Stimulated activated CD8-positive, alpha-beta memory T cell treated with anti-CD3 and anti-CD28 coated beads, Interleukin-15, amount 100 ng/mL, for 48 hours (primary cell): ENCODE measurements at regions not wholly inside any gene's neighbourhood (a gene's known extent, or its start where the extent isn't known, plus 50 kb on each side); places are given as distances from the start of the nearest gene placed in this dataset.

Source experiments
- DNase-seq, 2 donors: peaks; one replicate each; pipeline ENCODE4 v3.0.0-alpha.2; 2020; ENCODE audit warnings: low read depth in 2 of 2

DNA sequence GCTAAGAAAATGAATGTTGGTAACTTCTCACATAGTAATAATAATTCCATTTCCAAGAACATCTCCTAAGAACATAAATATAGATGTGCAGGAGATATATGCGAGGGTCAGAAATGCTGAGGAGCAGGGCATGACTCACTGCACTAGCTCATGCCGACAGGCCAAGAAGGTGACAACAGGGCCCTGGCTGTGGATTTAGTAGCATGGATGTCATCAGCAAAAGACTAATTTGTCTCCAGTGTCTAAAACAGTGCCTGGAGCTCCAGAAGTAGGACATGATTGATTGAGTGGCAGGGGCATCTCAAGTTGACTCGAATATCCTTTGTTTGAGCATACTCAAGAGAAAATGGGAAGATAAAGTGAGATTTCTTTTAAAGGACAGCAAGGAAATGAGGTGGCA lies 207.0 kb upstream of the FOXA2 start:
- DNase-seq, result no peak

- DNase-seq, result no peak
Measured at GRCh38 chr20:22791877-22792525, 207.6 kb upstream of the FOXA2 start.

- DNase-seq, result no peak
Measured at GRCh38 chr20:22794200-22794599, 209.8 kb upstream of the FOXA2 start.

GRCh38 chr20:22795433-22795832 lies 211.1 kb upstream of the FOXA2 start:
- DNase-seq, result no peak

DNA sequence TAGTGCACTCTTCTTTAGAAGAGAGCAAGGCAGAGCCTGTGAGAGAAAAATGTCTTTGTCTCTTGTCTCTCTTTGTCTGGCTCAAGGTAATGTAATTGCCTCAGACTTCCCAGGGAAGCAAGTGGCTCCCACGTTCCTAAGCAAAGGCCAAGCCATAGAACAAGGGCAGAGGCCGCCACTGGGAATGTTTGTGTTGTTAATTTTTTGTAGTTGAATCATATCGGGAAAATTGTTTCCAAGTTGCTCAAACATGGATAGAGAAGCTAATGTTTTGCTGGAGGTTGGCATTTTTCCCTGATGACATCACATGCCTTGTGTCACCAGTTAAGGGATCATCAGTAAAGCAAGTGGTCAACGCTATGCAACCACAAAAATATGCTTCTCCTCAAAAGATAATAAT lies 211.5 kb upstream of the FOXA2 start:
- no peak for DNase-seq

DNA sequence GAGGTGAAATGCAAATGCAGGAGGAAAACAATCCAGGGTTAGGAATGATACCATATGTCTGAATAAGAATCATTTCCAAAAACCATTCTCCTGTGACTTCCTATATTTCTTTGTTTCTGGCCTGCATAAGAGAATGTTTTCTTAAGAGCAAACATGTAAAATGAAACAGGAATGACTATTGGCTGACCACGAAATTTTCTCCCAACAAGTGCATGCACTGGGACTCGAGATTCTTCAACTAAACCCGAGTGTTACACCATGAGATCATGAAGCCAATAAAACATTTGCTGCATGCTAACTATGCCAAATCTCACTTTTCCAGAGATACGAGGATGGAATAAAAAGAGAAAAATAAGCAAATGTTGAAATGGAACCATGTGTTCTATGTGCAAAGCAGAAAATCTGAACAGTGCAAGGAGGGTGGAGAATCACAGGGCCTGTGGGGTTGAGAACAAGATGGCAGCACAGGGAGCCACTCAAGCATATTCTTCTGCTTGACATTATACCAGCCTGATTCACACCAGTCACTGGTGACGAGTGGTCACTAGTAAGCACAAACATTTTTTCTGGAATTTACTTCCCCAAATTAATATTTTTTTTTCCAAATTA lies 212.2 kb upstream of the FOXA2 start:
- DNase-seq, result no peak

DNA sequence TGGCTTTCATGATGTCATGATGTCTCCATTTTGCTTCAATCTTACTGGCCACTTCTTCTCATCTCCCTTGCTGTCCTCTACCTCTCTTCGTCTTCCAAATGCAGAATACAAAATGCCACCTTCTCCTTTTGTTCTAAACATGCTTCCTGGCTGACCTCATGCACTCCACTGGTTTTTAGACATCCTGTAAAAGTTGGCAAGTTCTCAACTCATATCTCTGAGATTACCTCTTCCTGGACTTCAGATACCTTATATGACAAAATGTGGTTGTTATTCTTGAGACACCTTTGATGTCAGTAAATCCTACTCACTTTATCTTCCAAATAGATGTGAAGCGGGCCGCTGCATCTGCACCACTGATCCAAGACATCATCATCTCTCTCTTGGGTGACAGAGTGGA lies 212.7 kb upstream of the FOXA2 start:
- no peak for DNase-seq

DNA sequence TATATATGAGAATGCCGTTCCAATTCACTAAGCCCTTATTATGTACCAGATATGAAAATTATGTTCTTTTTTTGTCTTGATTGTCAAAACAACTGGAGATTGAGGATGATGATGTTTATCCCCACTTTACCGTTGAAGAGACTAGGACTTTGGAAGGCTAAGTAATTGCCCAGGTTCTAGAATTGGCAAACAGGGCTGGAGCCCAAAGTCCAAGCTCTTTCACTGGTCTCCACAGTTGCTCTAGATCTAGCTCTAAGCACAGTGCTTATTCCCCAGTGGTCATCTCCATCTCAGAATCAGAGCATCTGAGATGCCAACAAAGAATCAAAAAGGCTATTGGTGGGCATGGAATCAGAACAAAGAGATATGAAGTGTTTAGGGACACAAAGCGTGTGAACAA lies 215.3 kb upstream of the FOXA2 start:
- no peak for DNase-seq

GRCh38 chr20:22800129-22800528 lies 215.8 kb upstream of the FOXA2 start:
- DNase-seq, result no peak

DNA sequence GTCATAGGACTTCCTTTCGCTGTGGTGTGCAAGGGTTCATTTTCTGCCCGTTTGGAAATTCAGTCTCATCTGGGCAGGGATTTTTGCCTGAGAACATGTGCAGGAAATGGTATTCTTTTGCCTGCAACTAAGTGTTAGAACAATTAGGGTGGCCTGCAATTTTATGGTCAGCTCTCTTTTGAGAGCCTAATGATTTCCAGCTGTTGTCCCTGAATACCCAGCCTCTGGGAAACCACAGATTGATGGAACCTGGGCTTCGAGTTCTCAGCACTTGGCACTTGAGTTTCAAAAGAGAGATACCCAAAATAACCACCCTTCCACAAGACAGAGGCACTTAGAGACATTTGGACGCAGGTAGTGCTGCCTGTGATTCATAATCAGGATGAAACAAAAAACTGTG lies 217.2 kb upstream of the FOXA2 start:
- DNase-seq, result no peak

- no peak for DNase-seq
Measured at GRCh38 chr20:22802296-22802695, 217.9 kb upstream of the FOXA2 start.

GRCh38 chr20:22805219-22805618 lies 220.8 kb upstream of the FOXA2 start:
- DNase-seq, result no peak

- DNase-seq, result no peak
Measured at GRCh38 chr20:22805996-22806395, 221.6 kb upstream of the FOXA2 start.

DNA sequence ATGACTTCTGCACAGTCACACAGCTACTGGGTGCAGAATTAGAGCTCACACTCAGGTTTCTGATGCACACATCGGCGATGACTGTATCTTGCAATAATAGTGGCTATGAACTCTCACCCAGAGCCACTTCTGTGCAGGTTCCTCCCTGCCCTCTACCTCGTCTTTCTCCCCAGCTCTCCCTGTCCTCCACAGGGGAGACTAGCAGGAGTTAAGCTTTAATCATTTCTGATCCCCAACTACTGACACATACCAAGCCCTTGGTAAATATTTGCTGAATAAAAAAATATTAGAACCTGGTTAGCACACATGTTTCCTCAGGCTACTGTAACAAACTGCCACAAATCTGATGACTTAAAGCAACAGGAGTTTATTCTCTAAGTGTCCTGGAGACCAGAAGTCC lies 222.7 kb upstream of the FOXA2 start:
- no peak for DNase-seq

DNA sequence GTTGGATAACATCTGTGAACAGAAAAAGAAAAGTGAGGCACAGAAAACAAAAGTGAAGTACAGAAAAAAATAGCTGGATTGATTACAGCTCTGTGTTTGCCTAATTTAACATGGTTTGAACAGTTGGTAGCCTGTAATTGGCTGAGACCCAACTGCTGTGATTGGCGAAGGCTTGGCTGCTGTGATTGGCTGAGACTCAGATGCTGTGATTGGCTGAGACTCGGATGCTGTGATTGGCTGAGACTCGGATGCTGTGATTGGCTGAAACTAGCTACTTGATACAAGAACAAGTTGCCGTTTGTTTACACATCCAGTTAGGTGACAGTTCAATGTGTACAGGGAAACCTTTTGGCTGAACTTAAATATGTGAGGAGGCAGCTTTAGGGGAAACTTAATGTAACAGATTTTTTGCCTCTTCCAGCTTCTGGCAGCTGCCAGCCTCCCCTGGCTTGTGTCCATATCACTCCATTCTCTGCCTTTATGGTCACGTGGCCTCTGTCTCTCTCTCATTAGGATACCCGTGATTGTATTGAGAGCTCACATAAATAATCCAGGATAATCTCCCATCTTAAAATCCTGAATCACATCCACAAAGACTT lies 223.4 kb upstream of the FOXA2 start:
- no peak for DNase-seq

GRCh38 chr20:22808628-22809027 lies 224.3 kb upstream of the FOXA2 start:
- no peak for DNase-seq

DNA sequence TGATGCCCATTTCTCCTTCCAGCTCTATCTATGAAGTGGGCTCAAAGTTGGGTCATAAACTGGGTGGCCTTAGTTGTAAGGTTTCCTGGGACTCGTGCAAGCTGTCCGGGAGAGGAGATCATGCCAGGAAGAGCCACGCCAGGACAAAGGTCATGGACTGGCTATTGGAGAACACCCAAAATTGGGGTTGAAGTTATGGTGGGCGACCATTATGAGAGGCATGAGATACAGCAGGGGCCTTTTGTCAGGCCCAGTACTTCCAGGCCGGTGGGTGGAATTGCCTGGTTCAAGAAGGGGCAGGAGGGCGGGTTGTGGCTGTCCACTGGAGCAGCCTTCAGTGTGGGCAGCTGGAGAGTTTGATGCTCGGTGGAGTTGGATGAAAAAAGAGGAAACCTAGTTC lies 225.1 kb upstream of the SSTR4 start:
- DNase-seq, result no peak

GRCh38 chr20:22810626-22811569 lies 224.2 kb upstream of the SSTR4 start:
- DNase-seq, result no peak

DNA sequence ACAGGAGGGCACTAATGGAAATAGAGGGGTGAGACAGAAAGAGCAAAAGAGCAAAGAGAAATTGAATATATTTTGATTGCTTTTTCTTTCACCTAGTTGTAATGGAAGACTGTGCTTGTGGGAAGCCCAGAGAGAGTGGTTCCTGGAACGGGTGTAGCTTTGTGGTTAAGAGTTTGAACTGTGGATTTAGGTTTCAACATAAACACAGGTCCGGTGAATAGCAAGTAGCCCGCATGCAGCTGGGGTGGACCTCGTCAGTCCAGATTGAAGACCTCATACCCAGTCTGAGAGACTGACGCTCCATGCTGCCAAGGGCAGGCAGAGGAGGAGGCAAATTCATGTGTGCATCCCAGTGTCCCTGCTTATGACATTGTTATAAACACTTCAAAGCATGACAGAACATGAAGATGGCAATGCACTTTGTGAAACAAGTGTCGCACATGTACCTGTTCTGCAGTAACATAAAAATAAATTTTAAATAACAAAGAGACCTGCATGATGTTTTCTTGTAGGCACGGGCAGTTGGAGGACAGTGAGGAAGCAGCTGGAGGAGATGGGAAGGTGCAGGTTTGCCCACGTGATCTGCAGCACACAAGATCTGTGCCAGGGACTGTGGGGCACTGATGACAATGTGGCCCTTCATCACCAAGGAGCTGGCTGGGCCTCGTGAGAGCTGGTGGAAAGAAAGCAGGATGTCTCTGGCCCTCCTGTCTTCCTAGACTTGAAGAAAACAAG lies 220.5 kb upstream of the SSTR4 start:
- no peak for DNase-seq

DNA sequence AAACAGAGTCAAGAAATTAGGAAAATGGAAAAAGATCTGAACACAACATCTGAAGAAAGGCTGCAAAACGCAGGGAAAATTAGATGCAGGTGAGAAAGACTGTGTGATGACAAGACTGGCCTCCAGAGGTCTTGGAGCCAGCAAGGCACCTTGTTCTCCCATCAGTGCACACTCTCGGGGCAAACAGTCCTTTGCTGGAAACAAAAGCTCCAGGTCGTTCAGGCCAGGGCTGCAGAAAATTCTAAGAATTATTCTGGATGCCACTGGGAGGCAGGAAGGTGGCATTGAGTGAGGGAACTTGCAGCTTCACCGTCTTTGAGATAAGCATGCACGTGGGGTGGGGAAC lies 219.9 kb upstream of the SSTR4 start:
- no peak for DNase-seq

- no peak for DNase-seq
Measured at GRCh38 chr20:22815603-22816315, 219.4 kb upstream of the SSTR4 start.
